GM19023 (cell line): ENCODE measurements at regions not wholly inside any gene's neighbourhood (a gene's known extent, or its start where the extent isn't known, plus 50 kb on each side); places are given as distances from the start of the nearest gene placed in this dataset.

Source experiments
- ATAC-seq: cut with Tn5 transposase; IDR thresholded peaks from one replicate; pipeline ENCODE4 v1.9.1; 2021; ENCODE audit warnings: mild to moderate bottlenecking, moderate library complexity; ENCODE audit not compliant: unreplicated experiment

- peak; percentile 45 for ATAC-seq
Observed at GRCh38 chr6:126803769-126804168, 314.7 kb upstream of the RSPO3 start.

- peak; percentile 68 for ATAC-seq
Observed at GRCh38 chr6:126804332-126805064, 314.0 kb upstream of the RSPO3 start.

- ATAC-seq, result no peak
Observed at GRCh38 chr6:126805861-126806260, 312.6 kb upstream of the RSPO3 start.

- no peak for ATAC-seq
Observed at GRCh38 chr6:126807876-126808275, 310.6 kb upstream of the RSPO3 start.

- ATAC-seq, result no peak
Observed at GRCh38 chr6:126811321-126811720, 307.1 kb upstream of the RSPO3 start.

- ATAC-seq, result no peak
Observed at GRCh38 chr6:126812010-126812409, 306.5 kb upstream of the RSPO3 start.

- ATAC-seq, result no peak
Observed at GRCh38 chr6:126812651-126813050, 305.8 kb upstream of the RSPO3 start.

- ATAC-seq, result no peak
Observed at GRCh38 chr6:126820634-126821033, 297.8 kb upstream of the RSPO3 start.

GRCh38 chr6:126821706-126822105, 296.8 kb upstream of the RSPO3 start:
- no peak for ATAC-seq

- ATAC-seq, result no peak
Observed at GRCh38 chr6:126824226-126824625, 294.2 kb upstream of the RSPO3 start.

GRCh38 chr6:126824815-126825214, 293.7 kb upstream of the RSPO3 start:
- ATAC-seq, result no peak

GRCh38 chr6:126826166-126826714, 292.2 kb upstream of the RSPO3 start:
- no peak for ATAC-seq

- ATAC-seq, result no peak
Observed at GRCh38 chr6:126831461-126831860, 287.0 kb upstream of the RSPO3 start.

GRCh38 chr6:126842769-126843168, 275.7 kb upstream of the RSPO3 start:
- no peak for ATAC-seq

- ATAC-seq, result no peak
Observed at GRCh38 chr6:126848119-126848518, 270.4 kb upstream of the RSPO3 start.

- no peak for ATAC-seq
Observed at GRCh38 chr6:126867641-126868040, 250.8 kb upstream of the RSPO3 start.

- ATAC-seq, result no peak
Observed at GRCh38 chr6:126873351-126873750, 245.1 kb upstream of the RSPO3 start.

GRCh38 chr6:126873791-126874190, 244.7 kb upstream of the RSPO3 start:
- ATAC-seq, result no peak

- ATAC-seq, result no peak
Observed at GRCh38 chr6:126876446-126876845, 242.0 kb upstream of the RSPO3 start.

GRCh38 chr6:126880964-126881363, 237.5 kb upstream of the RSPO3 start:
- ATAC-seq, result no peak

- no peak for ATAC-seq
Observed at GRCh38 chr6:126886106-126886505, 232.4 kb upstream of the RSPO3 start.
